ENCODE measurements at regions not wholly inside any gene's neighbourhood (a gene's known extent, or its start where the extent isn't known, plus 50 kb on each side); places are given as distances from the start of the nearest gene placed in this dataset.

DNA sequence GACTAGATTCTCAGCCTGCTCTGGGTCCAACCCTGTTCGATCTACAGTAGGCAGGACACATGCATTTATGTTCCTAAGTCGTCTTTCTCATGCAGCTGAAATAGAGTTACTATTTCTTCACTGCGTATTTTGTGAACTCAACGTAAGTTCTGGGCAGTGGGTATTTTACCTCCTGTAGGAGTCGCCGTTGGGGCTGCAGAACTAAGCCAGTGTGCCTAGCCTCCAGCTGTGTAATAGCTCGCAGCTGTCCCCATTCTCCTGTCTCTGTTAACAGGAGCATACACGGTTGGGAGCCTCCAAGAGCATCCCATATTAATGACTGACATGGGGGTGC is 58.4 kb upstream of the HRH1 start:
- no peaks in the 10 kb centered on the region for H3K27me3 ChIP-seq (replicated peaks; ENCODE audit: insufficient read depth)
- intact Hi-C loops (cut with DNase I) = no loop called here
- WGBS = 72% methylated on average over 8 of the region's 8 CpGs
- no peak overlapping the region for H3K4me3 ChIP-seq
- DNase-seq (ENCODE audit: low spot score) = no peak
- no peaks in the 10 kb centered on the region for H3K9me3 ChIP-seq
- no peaks in the 10 kb centered on the region for H3K4me1 ChIP-seq (replicated peaks)
- TF ChIP-seq POLR2A (IDR thresholded peaks at IDR 0.05) = no peak
- TF ChIP-seq POLR2AphosphoS5 (IDR thresholded peaks at IDR 0.05) = no peak
- no peak for TF ChIP-seq CTCF (IDR thresholded peaks at IDR 0.05)
- H3K27ac ChIP-seq = no peak overlapping the region
- H3K36me3 ChIP-seq = no peaks in the 10 kb centered on the region

DNA sequence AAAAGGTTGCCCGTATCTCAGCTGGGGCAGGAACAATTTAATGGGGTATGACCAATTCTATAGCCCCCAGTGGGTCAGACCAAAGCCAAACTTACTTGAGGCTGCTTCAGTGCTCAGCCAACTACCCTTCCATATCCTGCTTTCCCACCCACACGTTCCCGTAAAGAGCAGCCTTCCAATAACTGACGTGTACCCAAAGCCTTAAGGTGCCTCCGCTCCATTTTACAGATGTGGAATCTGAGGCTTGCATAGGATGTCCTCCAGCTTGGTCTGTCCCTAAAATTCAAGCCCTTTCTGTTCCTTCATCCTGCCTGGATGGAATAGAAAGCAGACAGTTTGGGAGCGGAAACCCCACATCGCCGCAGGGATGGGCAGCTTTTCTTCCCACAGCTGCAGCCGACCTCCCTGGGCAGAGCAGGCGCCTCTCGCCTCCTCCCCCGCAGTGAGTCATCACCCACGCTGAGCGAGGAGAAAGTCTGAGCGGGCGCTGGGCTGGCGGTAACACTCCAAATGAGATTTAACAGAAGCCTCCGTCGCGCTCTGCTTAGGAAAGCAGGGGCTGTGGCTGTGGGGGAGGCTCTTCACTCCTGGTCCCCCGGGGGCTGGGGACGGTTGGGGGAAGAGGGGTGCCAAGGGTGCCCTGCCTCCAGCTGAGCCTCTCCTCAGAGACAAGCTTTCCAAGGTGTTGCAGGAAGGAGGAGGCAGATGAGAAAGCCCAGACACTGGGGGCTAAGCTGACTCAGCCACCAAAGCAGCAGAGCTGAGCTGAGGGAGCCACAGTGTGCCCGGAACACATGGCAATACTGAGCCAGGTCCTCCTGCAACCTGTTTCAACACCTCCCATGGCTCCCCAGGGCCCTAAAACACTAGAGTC is 57.8 kb upstream of the HRH1 start:
- H3K4me3 ChIP-seq = no peak overlapping the region
- intact Hi-C loops (cut with DNase I) = no loop called here
- 8% methylated on average over 23 of the region's 23 CpGs for WGBS
- no peaks in the 10 kb centered on the region for H3K36me3 ChIP-seq
- H3K27ac ChIP-seq = peak overlapping the region in 1 of 2 donors; percentile 10
- no peak for DNase-seq (ENCODE audit: low spot score)
- TF ChIP-seq CTCF (IDR thresholded peaks at IDR 0.05) (no peak), POLR2A (IDR thresholded peaks at IDR 0.05) (peak; percentile 20)
- H3K4me1 ChIP-seq (replicated peaks) = no peaks in the 10 kb centered on the region
- H3K27me3 ChIP-seq (replicated peaks; ENCODE audit: insufficient read depth) = no peaks in the 10 kb centered on the region
- H3K9me3 ChIP-seq = no peaks in the 10 kb centered on the region

DNA sequence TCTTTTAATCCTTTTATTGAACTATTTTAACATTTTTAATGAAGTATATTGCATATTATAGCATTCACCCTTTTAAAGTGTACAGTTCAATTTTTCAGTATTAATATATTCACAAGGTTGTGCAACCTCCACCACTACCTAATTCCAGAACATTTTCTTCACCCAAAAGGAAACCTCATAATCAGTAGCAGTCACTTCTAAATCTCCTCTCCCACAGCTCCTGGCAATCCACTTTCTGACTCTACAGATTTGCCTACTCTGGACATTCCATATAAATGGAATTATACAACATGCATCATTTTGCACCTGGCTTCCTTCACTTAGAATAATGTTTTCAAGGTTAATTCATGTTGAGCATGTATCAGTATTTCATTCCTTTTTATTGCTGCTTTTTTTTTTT is 55.0 kb upstream of the HRH1 start:
- intact Hi-C loops (cut with DNase I) = no loop called here
- Histone ChIP-seq H3K27me3 (replicated peaks; ENCODE audit: insufficient read depth) (no peaks in the 10 kb centered on the region), H3K36me3 (no peaks in the 10 kb centered on the region), H3K9me3 (no peaks in the 10 kb centered on the region), H3K4me1 (replicated peaks) (no peaks in the 10 kb centered on the region), H3K4me3 (no peak overlapping the region), H3K27ac (no peak overlapping the region)
- TF ChIP-seq POLR2A (IDR thresholded peaks at IDR 0.05) (no peak), CTCF (IDR thresholded peaks at IDR 0.05) (no peak), POLR2AphosphoS5 (IDR thresholded peaks at IDR 0.05) (no peak)
- DNase-seq (ENCODE audit: low spot score) = no peak
